HG02938 (cell line): ENCODE measurements at regions not wholly inside any gene's neighbourhood (a gene's known extent, or its start where the extent isn't known, plus 50 kb on each side); places are given as distances from the start of the nearest gene placed in this dataset.
"Not testable (repeated sequence)": the region's sequence is repeated elsewhere in the genome, so short reads cannot be mapped to it uniquely, and the experiment has no call there.

Experiments
- ATAC-seq: cut with Tn5 transposase; IDR thresholded peaks from one replicate; pipeline ENCODE4 v1.9.1; 2021; ENCODE audit warnings: mild to moderate bottlenecking, moderate library complexity; ENCODE audit not compliant: unreplicated experiment

- no peak for ATAC-seq
Measured at GRCh38 chr6:122207794-122208193, 191.7 kb upstream of the HSF2 start.

- ATAC-seq: no peak
Measured at GRCh38 chr6:122214605-122215318, 184.7 kb upstream of the HSF2 start.

GRCh38 chr6:122220254-122220653 is 179.2 kb upstream of the HSF2 start:
- no peak for ATAC-seq

- no peak for ATAC-seq
Measured at GRCh38 chr6:122222761-122223160, 176.7 kb upstream of the HSF2 start.

GRCh38 chr6:122223251-122223650 is 176.2 kb upstream of the HSF2 start:
- ATAC-seq: no peak

GRCh38 chr6:122238861-122239260 is 160.6 kb upstream of the HSF2 start:
- ATAC-seq: no peak

GRCh38 chr6:122246906-122247658 is 152.4 kb upstream of the HSF2 start:
- no peak for ATAC-seq

GRCh38 chr6:122248001-122248669 is 151.3 kb upstream of the HSF2 start:
- ATAC-seq: no peak

- no peak for ATAC-seq
Measured at GRCh38 chr6:122248844-122249243, 150.6 kb upstream of the HSF2 start.

GRCh38 chr6:122258839-122259238 is 140.6 kb upstream of the HSF2 start:
- no peak for ATAC-seq

- ATAC-seq: no peak
Measured at GRCh38 chr6:122264557-122264956, 134.9 kb upstream of the HSF2 start.

GRCh38 chr6:122265755-122266154 is 133.7 kb upstream of the HSF2 start:
- ATAC-seq: no peak

- ATAC-seq: no peak
Measured at GRCh38 chr6:122268394-122268793, 131.1 kb upstream of the HSF2 start.

GRCh38 chr6:122276637-122277036 is 122.8 kb upstream of the HSF2 start:
- ATAC-seq: no peak

GRCh38 chr6:122280105-122281021 is 119.1 kb upstream of the HSF2 start:
- ATAC-seq: not testable (repeated sequence)

GRCh38 chr6:122283884-122284283 is 115.6 kb upstream of the HSF2 start:
- no peak for ATAC-seq

GRCh38 chr6:122284848-122285247 is 114.6 kb upstream of the HSF2 start:
- ATAC-seq: no peak

- no peak for ATAC-seq
Measured at GRCh38 chr6:122285292-122285913, 114.0 kb upstream of the HSF2 start.

GRCh38 chr6:122286512-122286911 is 112.9 kb upstream of the HSF2 start:
- ATAC-seq: no peak

GRCh38 chr6:122289762-122290539 is 109.5 kb upstream of the HSF2 start:
- no peak for ATAC-seq
